DND-41 (cell line): ENCODE measurements at regions not wholly inside any gene's neighbourhood (a gene's known extent, or its start where the extent isn't known, plus 50 kb on each side); places are given as distances from the start of the nearest gene placed in this dataset.

Source experiments
- ATAC-seq: fragments of 200-7000 bp; cut with Tn5 transposase; 3 replicates; pipeline ENCODE4 v1.9.1; 2021; ENCODE audit warnings: low read depth; ENCODE audit not compliant: insufficient read depth
- DNase-seq: peaks from one replicate; pipeline ENCODE4 v3.0.0-alpha.2; 2020
- H2AFZ ChIP-seq: 2 replicates; pipeline ENCODE4 v1.6.0; 2012; ENCODE audit warnings: low read depth, low read length
- H3K27ac ChIP-seq: 2 replicates; pipeline ENCODE4 v1.5.1; 2012; ENCODE audit warnings: low read length, inconsistent platforms
- H3K27me3 ChIP-seq: fragments of 200-600 bp; sonication (generic); 2 replicates; pipeline ENCODE4 v1.6.0; 2012; ENCODE audit warnings: low read length, mild to moderate bottlenecking, inconsistent platforms; ENCODE audit not compliant: insufficient read depth, poor library complexity
- H3K36me3 ChIP-seq: 2 replicates; pipeline ENCODE4 v1.5.1; 2012; ENCODE audit warnings: low read length, inconsistent platforms; ENCODE audit not compliant: insufficient read depth
- H3K4me1 ChIP-seq: 2 replicates; pipeline ENCODE4 v1.5.1; 2012; ENCODE audit warnings: mild to moderate bottlenecking, low read length; ENCODE audit not compliant: insufficient read depth
- H3K4me2 ChIP-seq: 2 replicates; pipeline ENCODE4 v1.6.0; 2012; ENCODE audit warnings: mild to moderate bottlenecking, moderate library complexity, low read length, inconsistent platforms; ENCODE audit not compliant: insufficient read depth
- H3K4me3 ChIP-seq, 2 experiments: fragments of 200-600 bp in 1 of 2; shearing (Covaris generic) in 1 of 2; 2 replicates each; pipeline ENCODE4 v1.5.1; 2012 to 2016; ENCODE audit warnings: inconsistent platforms in 2 of 2, low read length in 2 of 2, mild to moderate bottlenecking in 2 of 2, low read depth in 1 of 2, moderate library complexity in 1 of 2
- H3K79me2 ChIP-seq: 2 replicates; pipeline ENCODE4 v1.6.0; 2012; ENCODE audit warnings: low read length, inconsistent platforms; ENCODE audit not compliant: insufficient read depth
- H3K9ac ChIP-seq: 2 replicates; pipeline ENCODE4 v1.6.0; 2012; ENCODE audit warnings: low read depth, mild to moderate bottlenecking, inconsistent platforms, low read length, moderate library complexity
- H3K9me3 ChIP-seq: 2 replicates; pipeline ENCODE4 v1.5.1; 2012; ENCODE audit warnings: low read length, moderate library complexity, mild to moderate bottlenecking, inconsistent platforms; ENCODE audit not compliant: insufficient read depth, severe bottlenecking
- H4K20me1 ChIP-seq: 2 replicates; pipeline ENCODE4 v1.6.0; 2012; ENCODE audit warnings: low read length; ENCODE audit not compliant: insufficient read depth
- CTCF ChIP-seq: IDR thresholded peaks from 2 replicates; pipeline ENCODE4 v1.5.1; 2012; ENCODE audit warnings: borderline replicate concordance, low read length, moderate library complexity, mild to moderate bottlenecking; ENCODE audit not compliant: poor library complexity, severe bottlenecking; ENCODE audit errors: extremely low read depth
- EZH2 ChIP-seq: IDR thresholded peaks from 3 replicates; pipeline ENCODE4 v1.6.1; 2012; ENCODE audit warnings: borderline replicate concordance, low read depth, mild to moderate bottlenecking, moderate library complexity, low read length, inconsistent platforms; ENCODE audit not compliant: severe bottlenecking

GRCh38 chr2:108067820-108068405, 81.6 kb downstream of the SLC5A7 start:
- no peak for DNase-seq
- Histone ChIP-seq H3K27ac (no peak overlapping the region), H2AFZ (no peak overlapping the region), H4K20me1 (no peaks in the 10 kb centered on the region), H3K4me2 (no peak overlapping the region), H3K4me3 (no peak overlapping the region), H3K9ac (no peak overlapping the region), H3K4me1 (no peaks in the 10 kb centered on the region), H3K9me3 (no peaks in the 10 kb centered on the region), H3K36me3 (no peaks in the 10 kb centered on the region), H3K27me3 (no peaks in the 10 kb centered on the region), H3K79me2 (no peaks in the 10 kb centered on the region)
- TF ChIP-seq EZH2 = no peak
- no peak for ATAC-seq

GRCh38 chr2:108069515-108070310, 83.4 kb downstream of the SLC5A7 start:
- TF ChIP-seq CTCF (no peak), EZH2 (no peak)
- H2AFZ ChIP-seq = no peak overlapping the region
- no peaks in the 10 kb centered on the region for H3K27me3 ChIP-seq
- no peaks in the 10 kb centered on the region for H4K20me1 ChIP-seq
- no peaks in the 10 kb centered on the region for H3K9me3 ChIP-seq
- no peak overlapping the region for H3K4me2 ChIP-seq
- H3K4me3 ChIP-seq = no peak overlapping the region
- no peak overlapping the region for H3K27ac ChIP-seq
- H3K4me1 ChIP-seq = no peaks in the 10 kb centered on the region
- H3K36me3 ChIP-seq = no peaks in the 10 kb centered on the region
- no peaks in the 10 kb centered on the region for H3K79me2 ChIP-seq
- no peak for DNase-seq
- no peak for ATAC-seq
- no peak overlapping the region for H3K9ac ChIP-seq

GRCh38 chr2:108073415-108074072, 87.2 kb downstream of the SLC5A7 start:
- H3K79me2 ChIP-seq = no peaks in the 10 kb centered on the region
- H3K27me3 ChIP-seq = no peaks in the 10 kb centered on the region
- H3K4me3 ChIP-seq = no peak overlapping the region
- H3K36me3 ChIP-seq = no peaks in the 10 kb centered on the region
- H3K9me3 ChIP-seq = no peaks in the 10 kb centered on the region
- no peaks in the 10 kb centered on the region for H4K20me1 ChIP-seq
- H3K4me1 ChIP-seq = no peaks in the 10 kb centered on the region
- no peak for DNase-seq
- ATAC-seq = no peak
- H2AFZ ChIP-seq = no peak overlapping the region
- no peak overlapping the region for H3K9ac ChIP-seq
- no peak for TF ChIP-seq CTCF
- TF ChIP-seq EZH2 = no peak
- H3K27ac ChIP-seq = no peak overlapping the region
- H3K4me2 ChIP-seq = no peak overlapping the region

- no peak overlapping the region for H3K9ac ChIP-seq
- ATAC-seq = no peak
- no peaks in the 10 kb centered on the region for H3K27me3 ChIP-seq
- H3K4me2 ChIP-seq = no peak overlapping the region
- H4K20me1 ChIP-seq = no peaks in the 10 kb centered on the region
- TF ChIP-seq CTCF = no peak
- TF ChIP-seq EZH2 = no peak
- H3K79me2 ChIP-seq = no peaks in the 10 kb centered on the region
- H3K9me3 ChIP-seq = no peaks in the 10 kb centered on the region
- H3K27ac ChIP-seq = no peak overlapping the region
- no peak overlapping the region for H3K4me3 ChIP-seq
- H2AFZ ChIP-seq = no peak overlapping the region
- DNase-seq = no peak
- H3K36me3 ChIP-seq = no peaks in the 10 kb centered on the region
- H3K4me1 ChIP-seq = no peaks in the 10 kb centered on the region
Observed at GRCh38 chr2:108074150-108074549, 87.8 kb downstream of the SLC5A7 start.
